AG10803 (cell line): ENCODE measurements at regions not wholly inside any gene's neighbourhood (a gene's known extent, or its start where the extent isn't known, plus 50 kb on each side); places are given as distances from the start of the nearest gene placed in this dataset.

Experiments
- DNase-seq: peaks from one replicate; pipeline ENCODE4 v3.0.0; 2010; ENCODE audit warnings: low read depth
- H3K4me3 ChIP-seq: 2 replicates; pipeline ENCODE4 v1.5.1; 2011; ENCODE audit warnings: mild to moderate bottlenecking, low read length, control low read depth
- TF ChIP-seq, protein P1 (sequence below): conservative IDR thresholded peaks from 2 replicates; pipeline ENCODE4 v1.5.1; 2011; ENCODE audit warnings: mild to moderate bottlenecking, low read length, control low read depth, inconsistent platforms

DNA sequence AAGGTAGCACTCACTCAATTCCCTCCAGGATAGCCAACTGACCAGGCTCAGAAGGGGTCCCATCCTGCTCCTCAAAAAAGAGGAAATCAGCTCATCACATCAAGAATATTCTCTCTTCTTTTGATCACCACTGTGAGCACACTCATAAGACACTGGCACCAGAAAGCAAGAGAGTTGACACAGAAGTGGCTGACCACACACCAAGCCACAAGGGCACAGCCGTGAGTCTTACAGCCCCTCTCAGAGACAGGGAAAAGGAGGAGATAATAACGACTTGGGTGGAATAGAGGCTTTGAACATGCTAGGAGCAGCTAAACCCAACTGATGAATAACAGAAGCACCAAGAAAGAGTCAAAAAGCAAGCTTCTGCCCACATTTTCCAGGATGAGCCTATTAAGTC is 249.1 kb upstream of the PREP start:
- H3K4me3 ChIP-seq, result no peak overlapping the region
- no peak for DNase-seq
- TF ChIP-seq, protein P1, sequence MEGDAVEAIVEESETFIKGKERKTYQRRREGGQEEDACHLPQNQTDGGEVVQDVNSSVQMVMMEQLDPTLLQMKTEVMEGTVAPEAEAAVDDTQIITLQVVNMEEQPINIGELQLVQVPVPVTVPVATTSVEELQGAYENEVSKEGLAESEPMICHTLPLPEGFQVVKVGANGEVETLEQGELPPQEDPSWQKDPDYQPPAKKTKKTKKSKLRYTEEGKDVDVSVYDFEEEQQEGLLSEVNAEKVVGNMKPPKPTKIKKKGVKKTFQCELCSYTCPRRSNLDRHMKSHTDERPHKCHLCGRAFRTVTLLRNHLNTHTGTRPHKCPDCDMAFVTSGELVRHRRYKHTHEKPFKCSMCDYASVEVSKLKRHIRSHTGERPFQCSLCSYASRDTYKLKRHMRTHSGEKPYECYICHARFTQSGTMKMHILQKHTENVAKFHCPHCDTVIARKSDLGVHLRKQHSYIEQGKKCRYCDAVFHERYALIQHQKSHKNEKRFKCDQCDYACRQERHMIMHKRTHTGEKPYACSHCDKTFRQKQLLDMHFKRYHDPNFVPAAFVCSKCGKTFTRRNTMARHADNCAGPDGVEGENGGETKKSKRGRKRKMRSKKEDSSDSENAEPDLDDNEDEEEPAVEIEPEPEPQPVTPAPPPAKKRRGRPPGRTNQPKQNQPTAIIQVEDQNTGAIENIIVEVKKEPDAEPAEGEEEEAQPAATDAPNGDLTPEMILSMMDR, result no peak

DNA sequence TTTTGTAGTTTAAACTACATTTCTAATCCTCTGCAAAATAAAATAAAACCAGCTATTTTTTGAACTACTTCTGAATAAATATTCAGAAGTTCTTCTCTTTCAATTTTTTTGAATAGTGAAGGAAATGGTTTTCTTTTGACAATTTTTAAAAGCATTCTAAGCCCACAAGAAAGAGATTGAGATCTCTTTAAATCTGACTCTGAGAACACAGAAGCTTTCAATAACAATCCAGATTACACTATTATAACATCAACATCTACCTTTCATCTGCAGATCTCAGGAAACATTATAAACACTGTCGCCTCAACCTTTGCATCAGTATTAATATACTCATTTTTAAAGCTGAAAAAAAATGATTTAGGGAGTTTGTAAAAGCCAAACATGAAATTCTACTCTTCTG is 247.5 kb upstream of the PREP start:
- TF ChIP-seq, protein P1, result no peak
- H3K4me3 ChIP-seq, result no peak overlapping the region
- no peak for DNase-seq

DNA sequence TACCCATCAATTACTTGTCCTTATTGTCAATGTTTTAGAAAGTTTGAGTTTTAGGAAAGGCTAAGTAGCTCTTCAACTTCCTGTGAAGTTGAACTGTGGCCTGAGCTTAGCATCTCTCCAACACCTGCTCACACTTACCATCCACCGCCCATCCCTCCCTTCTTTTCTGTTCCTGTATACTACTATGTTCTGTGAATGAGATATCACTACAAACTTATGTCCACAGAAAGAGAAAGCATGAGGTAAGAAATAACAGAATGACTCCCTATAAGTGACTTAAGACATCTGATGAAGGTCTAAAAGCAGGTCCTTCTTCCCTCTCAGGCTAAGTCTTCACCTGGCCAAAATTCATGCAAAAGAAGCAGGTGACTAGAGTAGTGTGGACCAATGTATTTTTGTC is 246.3 kb upstream of the PREP start:
- no peak for DNase-seq
- TF ChIP-seq, protein P1, result no peak
- no peak overlapping the region for H3K4me3 ChIP-seq

DNA sequence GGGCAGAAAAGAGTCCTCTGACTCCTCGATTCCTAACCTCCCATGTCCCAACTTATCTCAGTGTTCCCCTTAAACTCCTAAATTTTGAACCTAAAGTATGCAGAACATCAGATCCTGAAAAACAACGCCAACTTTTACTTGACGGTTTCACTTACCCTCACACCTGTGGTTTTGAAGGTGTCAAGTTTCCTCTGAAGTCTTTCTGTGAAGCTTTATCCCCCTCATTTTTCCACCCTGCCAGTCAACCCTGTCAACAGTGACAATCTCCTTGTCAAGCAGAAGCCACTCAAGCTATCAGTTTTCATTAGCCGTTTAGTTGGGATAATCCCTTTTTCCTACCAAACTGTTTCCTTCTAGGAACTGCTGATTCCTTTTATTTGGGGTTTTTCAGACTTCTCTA is 245.4 kb upstream of the PREP start:
- no peak overlapping the region for H3K4me3 ChIP-seq
- no peak for DNase-seq
- TF ChIP-seq, protein P1, result no peak

DNA sequence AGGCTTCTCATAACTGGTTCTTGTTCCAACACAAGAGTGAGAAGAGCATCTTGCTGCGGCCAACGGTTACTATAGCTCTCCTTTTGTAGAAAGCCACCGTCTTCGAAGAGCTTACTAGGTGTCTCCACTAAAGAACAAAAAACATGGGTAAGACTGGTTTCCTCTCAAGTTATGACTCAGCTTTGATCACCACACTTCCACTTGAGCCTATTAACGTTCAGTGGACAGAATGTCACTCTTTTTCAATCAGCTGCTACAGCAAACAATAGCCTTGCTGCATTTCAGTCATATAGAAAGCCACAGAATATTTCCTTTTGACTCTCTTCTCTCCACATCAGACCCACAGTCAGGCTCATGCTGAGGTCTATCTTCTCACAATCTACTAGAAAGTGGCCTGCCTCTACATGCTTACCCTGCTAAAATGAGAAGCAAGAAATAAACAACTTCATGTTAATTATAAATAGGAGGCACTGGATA is 243.5 kb upstream of the PREP start:
- DNase-seq, result peak; percentile 1
- no peak overlapping the region for H3K4me3 ChIP-seq
- TF ChIP-seq, protein P1, result no peak

DNA sequence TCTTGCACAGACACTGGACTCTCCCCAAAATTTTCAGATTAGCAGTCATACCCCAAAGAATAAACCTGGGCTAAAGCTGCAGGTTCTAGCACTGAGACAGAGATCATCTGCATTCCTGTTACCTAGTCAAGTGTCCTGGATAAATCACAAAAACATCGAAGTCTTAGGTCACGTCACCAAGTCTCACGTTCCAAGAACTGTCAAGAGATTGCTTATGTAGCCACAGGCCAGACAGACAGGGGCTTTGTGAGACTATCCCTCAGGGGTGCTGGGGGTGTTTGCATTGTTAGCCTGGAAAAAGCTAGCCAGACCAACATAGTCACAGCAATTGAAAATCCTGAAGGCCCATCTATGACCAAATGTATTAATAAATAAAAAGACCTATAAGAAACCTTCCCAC is 243.1 kb upstream of the PREP start:
- DNase-seq, result no peak
- no peak overlapping the region for H3K4me3 ChIP-seq
- TF ChIP-seq, protein P1, result no peak

DNA sequence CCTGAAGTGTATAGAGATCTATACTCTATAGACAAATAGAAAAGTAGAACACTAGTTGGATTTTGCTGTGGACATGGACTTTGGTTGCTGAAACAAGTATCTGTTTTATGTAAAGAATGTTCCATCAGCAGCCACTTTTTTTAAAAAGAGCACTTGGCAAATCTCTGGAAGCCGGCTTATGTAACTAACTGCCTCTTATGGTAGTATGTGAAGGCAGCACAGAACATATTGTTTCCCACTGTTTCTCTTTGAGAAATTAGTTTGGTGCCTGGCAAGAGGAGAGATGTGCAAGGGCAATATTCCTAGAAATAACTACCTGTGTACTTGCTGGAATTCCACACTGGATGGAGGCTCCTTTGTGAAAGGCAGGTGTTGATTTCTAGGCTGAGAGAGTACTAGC is 242.3 kb upstream of the PREP start:
- peak; percentile 10 for DNase-seq
- no peak overlapping the region for H3K4me3 ChIP-seq
- TF ChIP-seq, protein P1, result no peak
